Fibroblast of villous mesenchyme (primary cell): ENCODE measurements at regions not wholly inside any gene's neighbourhood (a gene's known extent, or its start where the extent isn't known, plus 50 kb on each side); places are given as distances from the start of the nearest gene placed in this dataset.
"Not testable (repeated sequence)": the region's sequence is repeated elsewhere in the genome, so short reads cannot be mapped to it uniquely, and the experiment has no call there.

Source experiments
- DNase-seq: peaks from one replicate; pipeline ENCODE4 v3.0.0-alpha.2; 2010; ENCODE audit warnings: low read depth
- H3K4me3 ChIP-seq: 2 replicates; pipeline ENCODE4 v1.5.1; 2011; ENCODE audit warnings: low read depth, mild to moderate bottlenecking, low read length
- TF ChIP-seq, protein P1 (sequence below): IDR thresholded peaks from 2 replicates; pipeline ENCODE4 v1.5.1; 2012; ENCODE audit warnings: low read depth, mild to moderate bottlenecking, low read length; ENCODE audit not compliant: insufficient read depth

DNA sequence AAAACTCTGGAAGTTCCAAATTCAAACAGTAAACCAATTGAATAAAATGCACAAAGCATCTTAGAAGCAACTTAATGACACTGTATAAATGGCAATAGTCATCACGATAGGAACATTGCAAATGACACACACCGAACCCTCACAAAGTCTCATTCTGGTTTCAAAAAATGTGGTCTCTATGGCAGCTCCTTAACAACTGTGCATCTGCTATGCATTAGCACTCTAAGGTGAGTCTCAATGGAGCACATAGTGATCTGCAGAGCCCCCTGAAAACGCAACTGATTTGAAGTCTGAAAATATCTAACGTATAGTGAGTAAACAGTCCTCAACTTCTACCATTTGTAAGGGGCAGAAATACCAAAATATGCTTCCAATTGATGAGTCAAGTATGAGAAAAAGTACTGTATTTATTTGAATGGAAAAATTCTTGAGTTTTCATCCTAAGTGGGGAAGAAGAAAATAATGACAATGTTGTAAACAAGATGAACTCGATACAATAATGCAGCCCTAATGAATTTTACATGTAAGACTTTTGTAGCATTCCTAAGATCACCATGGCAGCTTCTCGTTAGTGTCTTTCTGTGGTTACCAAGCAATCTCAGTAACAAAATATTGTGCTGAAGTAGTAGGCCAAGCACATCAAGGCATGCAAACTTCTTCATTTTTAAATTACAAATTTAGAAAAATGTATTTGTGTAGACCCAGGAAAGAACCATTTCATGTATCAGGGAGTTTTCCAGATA lies 517.5 kb upstream of the FAM174A start:
- TF ChIP-seq, protein P1, sequence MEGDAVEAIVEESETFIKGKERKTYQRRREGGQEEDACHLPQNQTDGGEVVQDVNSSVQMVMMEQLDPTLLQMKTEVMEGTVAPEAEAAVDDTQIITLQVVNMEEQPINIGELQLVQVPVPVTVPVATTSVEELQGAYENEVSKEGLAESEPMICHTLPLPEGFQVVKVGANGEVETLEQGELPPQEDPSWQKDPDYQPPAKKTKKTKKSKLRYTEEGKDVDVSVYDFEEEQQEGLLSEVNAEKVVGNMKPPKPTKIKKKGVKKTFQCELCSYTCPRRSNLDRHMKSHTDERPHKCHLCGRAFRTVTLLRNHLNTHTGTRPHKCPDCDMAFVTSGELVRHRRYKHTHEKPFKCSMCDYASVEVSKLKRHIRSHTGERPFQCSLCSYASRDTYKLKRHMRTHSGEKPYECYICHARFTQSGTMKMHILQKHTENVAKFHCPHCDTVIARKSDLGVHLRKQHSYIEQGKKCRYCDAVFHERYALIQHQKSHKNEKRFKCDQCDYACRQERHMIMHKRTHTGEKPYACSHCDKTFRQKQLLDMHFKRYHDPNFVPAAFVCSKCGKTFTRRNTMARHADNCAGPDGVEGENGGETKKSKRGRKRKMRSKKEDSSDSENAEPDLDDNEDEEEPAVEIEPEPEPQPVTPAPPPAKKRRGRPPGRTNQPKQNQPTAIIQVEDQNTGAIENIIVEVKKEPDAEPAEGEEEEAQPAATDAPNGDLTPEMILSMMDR, result no peak
- no peak overlapping the region for H3K4me3 ChIP-seq
- no peak for DNase-seq

DNA sequence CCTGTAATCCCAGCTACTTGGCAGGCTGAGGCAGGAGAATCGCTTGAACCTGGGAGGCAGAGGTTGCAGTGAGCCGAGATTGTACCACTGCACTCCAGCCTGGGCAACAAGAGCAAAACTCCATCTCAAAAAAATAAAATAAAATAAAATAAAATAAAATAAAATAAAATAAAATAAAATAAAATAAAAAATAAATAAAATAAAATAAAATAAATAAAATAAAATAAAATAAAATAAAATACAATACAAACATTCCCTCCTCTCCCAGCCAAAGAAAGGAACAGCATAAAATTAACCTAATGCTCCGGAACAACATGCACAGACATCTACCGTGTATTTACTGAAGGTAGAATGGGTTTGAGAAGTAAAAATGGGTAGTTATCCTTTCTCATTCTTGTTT lies 521.9 kb upstream of the FAM174A start:
- H3K4me3 ChIP-seq, result not testable (repeated sequence)

DNA sequence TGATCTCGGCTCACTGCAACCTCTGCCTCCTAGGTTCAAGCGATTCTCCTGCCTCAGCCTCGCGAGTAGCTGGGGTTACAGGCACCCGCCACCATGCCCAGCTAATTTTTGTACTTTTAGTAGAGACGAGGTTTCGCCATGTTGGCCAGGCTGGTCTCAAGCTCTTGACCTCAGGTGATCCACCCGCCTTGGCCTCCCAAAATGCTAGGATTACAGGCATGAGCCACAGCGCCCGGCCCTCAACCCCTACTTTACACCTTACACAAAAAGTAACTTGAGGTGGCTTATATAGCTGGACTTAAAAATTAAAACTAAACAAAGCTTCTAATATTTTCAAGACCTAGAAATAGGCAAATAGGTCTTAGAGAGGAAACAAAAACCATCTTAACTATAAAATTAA lies 524.0 kb upstream of the FAM174A start:
- DNase-seq, H3K4me3 ChIP-seq: not testable (repeated sequence)

More for the DNA sequence above, 521.9 kb upstream of the FAM174A start:
- not testable (repeated sequence) for DNase-seq

DNA sequence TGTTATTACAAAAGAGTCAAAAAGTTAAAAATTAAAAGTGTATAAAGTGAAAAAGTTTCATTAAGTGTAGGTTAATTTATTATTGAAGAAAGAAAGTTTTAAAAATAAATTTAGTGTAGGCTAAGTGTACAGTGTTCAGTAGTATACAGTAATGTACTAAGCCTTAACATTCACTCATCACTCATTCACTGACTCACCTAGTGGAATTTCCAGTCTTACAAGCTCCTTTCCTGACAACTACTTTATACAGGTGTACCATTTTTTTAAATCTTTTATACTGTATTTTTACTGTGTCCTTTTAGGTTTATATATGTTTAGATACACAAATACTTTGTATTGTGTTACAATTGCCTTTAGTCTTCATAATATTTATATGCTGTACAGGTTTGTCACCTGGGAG lies 530.2 kb upstream of the FAM174A start:
- no peak for DNase-seq
- no peak overlapping the region for H3K4me3 ChIP-seq
- TF ChIP-seq, protein P1, result no peak

DNA sequence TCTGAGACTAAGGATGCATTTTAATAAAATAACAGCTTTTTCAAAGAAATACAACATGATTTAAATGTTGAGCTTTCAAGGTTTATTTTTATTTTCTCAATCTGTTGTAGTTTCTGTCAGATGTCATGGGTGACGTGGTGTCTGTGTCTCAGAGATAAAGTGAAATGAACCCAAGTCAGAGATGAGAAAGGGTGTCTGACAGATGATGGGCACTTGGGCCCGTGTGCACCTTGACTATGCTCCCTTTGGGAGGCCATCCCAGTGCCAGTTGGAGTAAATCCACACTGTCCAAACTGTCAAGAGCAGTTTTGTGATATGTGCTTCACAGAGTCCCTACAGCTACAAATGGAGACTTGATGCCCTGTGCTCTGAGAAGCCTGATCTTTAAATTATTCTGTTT lies 536.9 kb upstream of the FAM174A start:
- TF ChIP-seq, protein P1, result no peak
- DNase-seq, result no peak

DNA sequence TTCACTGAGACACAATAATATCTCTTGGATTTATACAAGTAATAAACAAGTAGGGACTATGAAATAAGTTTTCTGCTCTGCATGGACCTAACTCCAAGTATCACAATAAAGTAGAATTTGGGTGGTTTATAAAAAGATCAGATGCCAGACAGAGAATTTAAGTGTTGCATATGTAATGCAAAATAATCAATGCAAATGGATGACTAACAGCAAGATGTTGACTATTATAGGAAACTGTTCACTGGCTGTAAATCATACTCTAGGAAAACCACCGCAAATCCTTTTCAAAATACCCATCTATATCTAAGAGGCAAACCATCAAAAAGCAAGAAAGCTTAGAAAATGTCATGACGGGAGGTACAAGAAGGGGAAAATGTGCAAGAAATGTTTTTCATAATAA lies 539.8 kb upstream of the FAM174A start:
- TF ChIP-seq, protein P1, result no peak
- H3K4me3 ChIP-seq, result no peak overlapping the region
- no peak for DNase-seq

More for the DNA sequence above, 536.9 kb upstream of the FAM174A start:
- no peak overlapping the region for H3K4me3 ChIP-seq

DNA sequence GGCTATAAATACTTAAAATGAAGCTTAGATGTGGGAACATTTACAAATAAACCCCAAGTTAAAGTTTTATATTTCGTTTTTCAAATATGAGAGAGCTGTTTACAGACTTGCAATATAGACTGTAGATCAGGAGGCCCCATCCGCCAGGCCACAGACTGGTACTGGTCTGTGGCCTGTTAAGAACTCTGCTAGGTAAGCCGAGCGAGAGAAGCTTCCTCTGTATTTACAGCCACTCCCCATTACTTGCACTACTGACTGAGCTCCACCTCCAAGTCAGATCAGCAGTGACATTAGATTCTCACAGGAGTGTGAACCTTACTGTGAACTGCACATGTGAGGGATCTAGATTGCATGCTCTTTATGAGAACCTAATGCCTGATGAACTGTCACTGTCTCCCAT lies 561.4 kb upstream of the FAM174A start:
- TF ChIP-seq, protein P1, result no peak
- H3K4me3 ChIP-seq, result no peak overlapping the region
- no peak for DNase-seq

DNA sequence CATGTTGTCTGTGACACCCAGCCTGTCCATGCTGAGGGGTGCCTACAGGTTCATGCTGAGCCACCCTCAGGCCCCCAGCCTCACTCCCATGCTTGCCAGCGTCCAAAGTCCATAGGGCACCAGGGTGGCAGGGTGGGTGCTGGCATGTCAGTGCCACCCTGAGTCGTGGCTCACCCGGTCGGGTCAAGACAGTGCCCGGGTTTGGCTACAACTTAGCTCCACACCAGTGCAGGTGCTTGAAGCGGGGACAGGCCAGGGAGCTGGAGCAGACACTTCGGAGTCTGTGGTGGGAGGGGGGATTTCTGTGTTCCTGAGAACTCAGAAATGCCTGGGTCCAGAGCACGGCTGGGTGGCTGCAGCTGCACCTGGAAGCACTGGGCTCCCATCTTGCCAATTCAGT lies 579.2 kb upstream of the FAM174A start:
- TF ChIP-seq, protein P1, result no peak
- no peak overlapping the region for H3K4me3 ChIP-seq
- no peak for DNase-seq
